COR-L47 (cell line): ENCODE measurements at regions not wholly inside any gene's neighbourhood (a gene's known extent, or its start where the extent isn't known, plus 50 kb on each side); places are given as distances from the start of the nearest gene placed in this dataset.
A peak's percentile ranks its signal among the peaks of the same experiment; 100 is the strongest.

Experiments used
- DNase-seq: peaks from one replicate; lab custom pipeline; 2025; lab: John Stamatoyannopoulos, UW

GRCh38 chr3:127458696-127459604, 131.6 kb downstream of the TPRA1 start:
- DNase-seq = no peak

- no peak for DNase-seq
Measured at GRCh38 chr3:127457546-127458145, 132.9 kb downstream of the TPRA1 start.

GRCh38 chr3:127457094-127457475, 133.4 kb downstream of the TPRA1 start:
- no peak for DNase-seq

- DNase-seq = no peak
Measured at GRCh38 chr3:127456471-127457093, 134.0 kb downstream of the TPRA1 start.

- DNase-seq = peak; percentile 81
Measured at GRCh38 chr3:127455541-127456450, 134.7 kb downstream of the TPRA1 start.

GRCh38 chr3:127454968-127455367, 135.6 kb downstream of the TPRA1 start:
- DNase-seq = no peak

- no peak for DNase-seq
Measured at GRCh38 chr3:127454051-127454450, 136.5 kb downstream of the TPRA1 start.

GRCh38 chr3:127452321-127452821, 138.2 kb downstream of the TPRA1 start:
- DNase-seq = no peak

GRCh38 chr3:127451321-127451720, 139.2 kb downstream of the TPRA1 start:
- no peak for DNase-seq

- DNase-seq = no peak
Measured at GRCh38 chr3:127450331-127450730, 140.2 kb downstream of the TPRA1 start.

- DNase-seq = no peak
Measured at GRCh38 chr3:127449486-127450212, 140.9 kb downstream of the TPRA1 start.

GRCh38 chr3:127448671-127449070, 141.9 kb downstream of the TPRA1 start:
- DNase-seq = no peak

- DNase-seq = peak; percentile 84
Measured at GRCh38 chr3:127448161-127448561, 142.4 kb downstream of the TPRA1 start.

GRCh38 chr3:127446756-127447155, 143.8 kb downstream of the TPRA1 start:
- DNase-seq = no peak

GRCh38 chr3:127445581-127446343, 144.8 kb downstream of the TPRA1 start:
- no peak for DNase-seq

- no peak for DNase-seq
Measured at GRCh38 chr3:127444761-127445160, 145.8 kb downstream of the TPRA1 start.

GRCh38 chr3:127443581-127444375, 146.8 kb downstream of the TPRA1 start:
- no peak for DNase-seq

- DNase-seq = no peak
Measured at GRCh38 chr3:127442506-127442905, 148.0 kb downstream of the TPRA1 start.

- no peak for DNase-seq
Measured at GRCh38 chr3:127441764-127442163, 148.8 kb downstream of the TPRA1 start.
